ENCODE measurements at regions not wholly inside any gene's neighbourhood (a gene's known extent, or its start where the extent isn't known, plus 50 kb on each side); places are given as distances from the start of the nearest gene placed in this dataset.

DNA sequence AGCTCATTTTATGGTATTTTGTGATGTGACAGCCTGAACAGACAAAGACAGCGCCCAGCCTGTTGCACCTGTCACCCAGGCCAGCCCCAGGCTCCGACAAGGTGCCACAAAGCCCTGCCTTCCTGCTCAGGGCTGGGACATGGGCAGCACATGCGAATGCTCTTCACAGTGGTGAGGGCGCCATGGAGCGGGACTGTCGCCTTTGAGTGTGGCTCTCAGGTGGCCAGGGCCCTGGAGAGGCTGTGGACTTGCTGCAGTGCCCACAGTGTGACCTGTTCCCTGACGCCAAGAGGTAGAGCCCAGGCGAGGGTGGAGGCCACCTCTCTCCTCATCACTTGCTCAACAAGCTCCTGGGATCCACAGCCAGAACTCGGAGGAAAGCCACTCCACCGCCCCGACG lies 346.3 kb downstream of the SHANK2 start:
- Histone ChIP-seq H3K9me3 (ENCODE audit: low read length) (no peaks in the 10 kb centered on the region), H3K27ac (ENCODE audit: low read length) (no peak overlapping the region), H3K36me3 (ENCODE audit: insufficient read depth, low read length) (no peaks in the 10 kb centered on the region), H3K27me3 (ENCODE audit: insufficient read depth, low read depth, low read length) (no peaks in the 10 kb centered on the region), H3K79me2 (replicated peaks; ENCODE audit: insufficient read depth, low read length) (no peaks in the 10 kb centered on the region), H3K9ac (ENCODE audit: low read length) (no peak overlapping the region), H2AFZ (ENCODE audit: low read depth, low read length) (no peak overlapping the region), H4K20me1 (ENCODE audit: insufficient read depth) (no peaks in the 10 kb centered on the region), H3K4me3 (ENCODE audit: low read length) (no peak overlapping the region), H3F3A (ENCODE audit: insufficient read depth, low read length, poor library complexity, severe bottlenecking) (no peaks in the 10 kb centered on the region), H3K9me2 (ENCODE audit: insufficient read depth, low read length) (no peaks in the 10 kb centered on the region), H3K4me2 (ENCODE audit: low read length) (no peak overlapping the region)
- TF ChIP-seq RAD21 (conservative IDR thresholded peaks at IDR 0.05) (no peak), TAF1 (IDR thresholded peaks at IDR 0.05; ENCODE audit: low read depth) (no peak), POLR2AphosphoS5 (IDR thresholded peaks at IDR 0.05) (no peak), MXI1 (conservative IDR thresholded peaks at IDR 0.05; ENCODE audit: poor library complexity, severe bottlenecking) (no peak), SMC3 (conservative IDR thresholded peaks at IDR 0.05; ENCODE audit: poor library complexity) (no peak), EZH2 (IDR thresholded peaks at IDR 0.05; ENCODE audit: borderline replicate concordance, insufficient read depth, low read length, poor library complexity, severe bottlenecking) (no peak), EP300 (conservative IDR thresholded peaks at IDR 0.05; ENCODE audit: poor library complexity, severe bottlenecking) (no peak)
- TF ChIP-seq, protein P1, sequence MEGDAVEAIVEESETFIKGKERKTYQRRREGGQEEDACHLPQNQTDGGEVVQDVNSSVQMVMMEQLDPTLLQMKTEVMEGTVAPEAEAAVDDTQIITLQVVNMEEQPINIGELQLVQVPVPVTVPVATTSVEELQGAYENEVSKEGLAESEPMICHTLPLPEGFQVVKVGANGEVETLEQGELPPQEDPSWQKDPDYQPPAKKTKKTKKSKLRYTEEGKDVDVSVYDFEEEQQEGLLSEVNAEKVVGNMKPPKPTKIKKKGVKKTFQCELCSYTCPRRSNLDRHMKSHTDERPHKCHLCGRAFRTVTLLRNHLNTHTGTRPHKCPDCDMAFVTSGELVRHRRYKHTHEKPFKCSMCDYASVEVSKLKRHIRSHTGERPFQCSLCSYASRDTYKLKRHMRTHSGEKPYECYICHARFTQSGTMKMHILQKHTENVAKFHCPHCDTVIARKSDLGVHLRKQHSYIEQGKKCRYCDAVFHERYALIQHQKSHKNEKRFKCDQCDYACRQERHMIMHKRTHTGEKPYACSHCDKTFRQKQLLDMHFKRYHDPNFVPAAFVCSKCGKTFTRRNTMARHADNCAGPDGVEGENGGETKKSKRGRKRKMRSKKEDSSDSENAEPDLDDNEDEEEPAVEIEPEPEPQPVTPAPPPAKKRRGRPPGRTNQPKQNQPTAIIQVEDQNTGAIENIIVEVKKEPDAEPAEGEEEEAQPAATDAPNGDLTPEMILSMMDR (IDR thresholded peaks at IDR 0.05; ENCODE audit: poor library complexity, severe bottlenecking) = no peak
- TF ChIP-seq, protein P2, sequence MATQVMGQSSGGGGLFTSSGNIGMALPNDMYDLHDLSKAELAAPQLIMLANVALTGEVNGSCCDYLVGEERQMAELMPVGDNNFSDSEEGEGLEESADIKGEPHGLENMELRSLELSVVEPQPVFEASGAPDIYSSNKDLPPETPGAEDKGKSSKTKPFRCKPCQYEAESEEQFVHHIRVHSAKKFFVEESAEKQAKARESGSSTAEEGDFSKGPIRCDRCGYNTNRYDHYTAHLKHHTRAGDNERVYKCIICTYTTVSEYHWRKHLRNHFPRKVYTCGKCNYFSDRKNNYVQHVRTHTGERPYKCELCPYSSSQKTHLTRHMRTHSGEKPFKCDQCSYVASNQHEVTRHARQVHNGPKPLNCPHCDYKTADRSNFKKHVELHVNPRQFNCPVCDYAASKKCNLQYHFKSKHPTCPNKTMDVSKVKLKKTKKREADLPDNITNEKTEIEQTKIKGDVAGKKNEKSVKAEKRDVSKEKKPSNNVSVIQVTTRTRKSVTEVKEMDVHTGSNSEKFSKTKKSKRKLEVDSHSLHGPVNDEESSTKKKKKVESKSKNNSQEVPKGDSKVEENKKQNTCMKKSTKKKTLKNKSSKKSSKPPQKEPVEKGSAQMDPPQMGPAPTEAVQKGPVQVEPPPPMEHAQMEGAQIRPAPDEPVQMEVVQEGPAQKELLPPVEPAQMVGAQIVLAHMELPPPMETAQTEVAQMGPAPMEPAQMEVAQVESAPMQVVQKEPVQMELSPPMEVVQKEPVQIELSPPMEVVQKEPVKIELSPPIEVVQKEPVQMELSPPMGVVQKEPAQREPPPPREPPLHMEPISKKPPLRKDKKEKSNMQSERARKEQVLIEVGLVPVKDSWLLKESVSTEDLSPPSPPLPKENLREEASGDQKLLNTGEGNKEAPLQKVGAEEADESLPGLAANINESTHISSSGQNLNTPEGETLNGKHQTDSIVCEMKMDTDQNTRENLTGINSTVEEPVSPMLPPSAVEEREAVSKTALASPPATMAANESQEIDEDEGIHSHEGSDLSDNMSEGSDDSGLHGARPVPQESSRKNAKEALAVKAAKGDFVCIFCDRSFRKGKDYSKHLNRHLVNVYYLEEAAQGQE (IDR thresholded peaks at IDR 0.05; ENCODE audit: borderline replicate concordance) = no peak

DNA sequence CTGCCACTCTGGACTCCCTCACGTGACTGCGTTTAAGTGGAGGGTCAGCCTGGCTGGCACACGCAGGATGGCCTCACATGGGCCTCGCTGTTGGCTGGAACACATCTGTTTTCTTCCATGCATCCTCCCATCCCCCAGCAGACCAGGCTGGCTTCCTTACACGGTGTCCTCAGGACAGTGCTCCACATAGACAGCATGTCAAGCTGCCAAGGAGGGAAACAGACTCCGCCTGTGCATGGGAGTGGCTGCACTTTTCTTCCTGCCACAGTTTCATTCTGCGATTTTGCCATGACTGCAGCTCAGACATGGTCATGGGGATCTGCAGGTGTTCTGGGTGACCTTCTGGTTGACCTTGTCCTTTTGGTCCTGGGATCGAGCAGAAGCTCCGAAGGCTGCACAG lies 344.2 kb downstream of the SHANK2 start:
- H4K20me1 ChIP-seq (ENCODE audit: insufficient read depth) = no peaks in the 10 kb centered on the region

More for the DNA sequence above, 344.2 kb downstream of the SHANK2 start:
- Histone ChIP-seq H3K79me2 (replicated peaks; ENCODE audit: insufficient read depth, low read length) (no peaks in the 10 kb centered on the region), H3K9me3 (ENCODE audit: low read length) (no peaks in the 10 kb centered on the region), H3K9me2 (ENCODE audit: insufficient read depth, low read length) (no peaks in the 10 kb centered on the region), H3K36me3 (ENCODE audit: insufficient read depth, low read length) (no peaks in the 10 kb centered on the region), H3K4me3 (ENCODE audit: low read length) (no peak overlapping the region), H3F3A (ENCODE audit: insufficient read depth, low read length, poor library complexity, severe bottlenecking) (no peaks in the 10 kb centered on the region), H3K27me3 (ENCODE audit: insufficient read depth, low read depth, low read length) (no peaks in the 10 kb centered on the region), H3K9ac (ENCODE audit: low read length) (no peak overlapping the region), H3K4me2 (ENCODE audit: low read length) (no peak overlapping the region), H2AFZ (ENCODE audit: low read depth, low read length) (no peak overlapping the region), H3K27ac (ENCODE audit: low read length) (no peak overlapping the region)
- TF ChIP-seq TAF1 (IDR thresholded peaks at IDR 0.05; ENCODE audit: low read depth) (no peak), MXI1 (conservative IDR thresholded peaks at IDR 0.05; ENCODE audit: poor library complexity, severe bottlenecking) (no peak), EZH2 (IDR thresholded peaks at IDR 0.05; ENCODE audit: borderline replicate concordance, insufficient read depth, low read length, poor library complexity, severe bottlenecking) (no peak), POLR2AphosphoS5 (IDR thresholded peaks at IDR 0.05) (no peak), RAD21 (conservative IDR thresholded peaks at IDR 0.05) (no peak), EP300 (conservative IDR thresholded peaks at IDR 0.05; ENCODE audit: poor library complexity, severe bottlenecking) (no peak), SMC3 (conservative IDR thresholded peaks at IDR 0.05; ENCODE audit: poor library complexity) (no peak)
- TF ChIP-seq, protein P1 (IDR thresholded peaks at IDR 0.05; ENCODE audit: poor library complexity, severe bottlenecking) = no peak
- TF ChIP-seq, protein P2 (IDR thresholded peaks at IDR 0.05; ENCODE audit: borderline replicate concordance) = no peak
